MCF 10A (cell line): ENCODE measurements at regions not wholly inside any gene's neighbourhood (a gene's known extent, or its start where the extent isn't known, plus 50 kb on each side); places are given as distances from the start of the nearest gene placed in this dataset.

Source experiments
- BruUV-seq: library from RNA; stranded (reverse); fragments of 400-500 nt; replicated peaks from 2 replicates; lab custom pipeline; 2021; lab: Mats Ljungman, UMichigan
- CTCF ChIA-PET: fragments of 300-600 bp; sonication (Branson Sonifier 250); formaldehyde crosslinking; extraction: SDS; loops from one replicate; lab custom pipeline; 2021; ENCODE audit warnings: antibody characterized with exemption, inconsistent platforms; lab: Yijun Ruan, JAX
- POLR2A ChIA-PET: fragments of 300-600, 350-650 bp; sonication (Branson Sonifier 250); formaldehyde crosslinking; extraction: SDS; loops from one replicate; lab custom pipeline; 2020; ENCODE audit warnings: antibody characterized with exemption, inconsistent platforms; lab: Yijun Ruan, JAX
- DNase-seq: peaks from one replicate; pipeline ENCODE4 v3.0.0-alpha.2; 2018; ENCODE audit not compliant: unreplicated experiment
- H3K27ac Mint-ChIP-seq: one replicate; pipeline ENCODE4 v1.8.0; 2022; ENCODE audit warnings: mild to moderate bottlenecking, low read depth, mixed read lengths; ENCODE audit not compliant: unreplicated experiment
- H3K27me3 Mint-ChIP-seq: one replicate; pipeline ENCODE4 v1.8.0; 2022; ENCODE audit warnings: mixed read lengths; ENCODE audit not compliant: insufficient read depth, unreplicated experiment
- H3K36me3 Mint-ChIP-seq: one replicate; pipeline ENCODE4 v1.8.0; 2022; ENCODE audit warnings: mild to moderate bottlenecking, moderate library complexity, mixed read lengths; ENCODE audit not compliant: insufficient read depth, unreplicated experiment
- H3K4me1 Mint-ChIP-seq: one replicate; pipeline ENCODE4 v1.8.0; 2022; ENCODE audit warnings: mixed read lengths; ENCODE audit not compliant: insufficient read depth, unreplicated experiment
- H3K4me3 Mint-ChIP-seq: one replicate; pipeline ENCODE4 v1.8.0; 2022; ENCODE audit warnings: mild to moderate bottlenecking, moderate library complexity, mixed read lengths; ENCODE audit not compliant: unreplicated experiment
- H3K9me3 Mint-ChIP-seq: one replicate; pipeline ENCODE4 v1.8.0; 2022; ENCODE audit warnings: mixed read lengths; ENCODE audit not compliant: unreplicated experiment
- intact Hi-C: fragments of 100-400 bp; cut with micrococcal nuclease; formaldehyde crosslinking; loops from 2 replicates; pipeline ENCODE4 v1.14.1; 2022
- TF ChIP-seq, protein P1 (sequence below): fragments of 200-600 bp; IDR thresholded peaks from one replicate; pipeline ENCODE4 v1.8.0; 2022; ENCODE audit warnings: antibody characterized with exemption, mild to moderate bottlenecking; ENCODE audit not compliant: unreplicated experiment

DNA sequence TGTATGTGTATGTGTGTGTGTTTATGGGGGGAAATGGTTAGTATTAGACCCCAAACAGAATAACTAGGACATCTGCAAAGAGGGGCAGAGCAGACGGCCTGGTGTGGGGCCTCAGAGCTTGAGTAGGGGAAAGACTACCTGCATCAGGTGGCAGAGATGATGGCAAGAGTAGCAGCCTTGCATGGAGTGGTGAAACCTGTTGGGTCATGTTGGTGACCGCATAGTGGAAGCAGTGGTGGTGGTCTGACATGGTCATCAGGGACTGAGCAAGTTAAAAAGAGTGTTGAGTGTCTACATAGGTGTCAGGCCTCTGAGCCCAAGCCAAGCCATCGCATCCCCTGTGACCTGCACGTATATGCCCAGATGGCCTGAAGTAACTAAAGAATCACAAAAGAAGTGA, 153.2 kb downstream of the FGF10 start:
- DNase-seq, result no peak
- H3K4me3 Mint-ChIP-seq, result no peak overlapping the region
- no TSS peak for BruUV-seq
- ChIA-PET POLR2A (no interaction called here), CTCF (interaction anchor here (0.7 kb wide), 1 partner anchor 569 kb away, joined by 5 read pairs; no protein-coding TSS in a partner anchor)
- H3K27ac Mint-ChIP-seq, result no peak overlapping the region
- intact Hi-C loops, result no loop called here
- no peaks in the 10 kb centered on the region for H3K27me3 Mint-ChIP-seq
- peaks cover 6% of the 10 kb centered on the region for H3K4me1 Mint-ChIP-seq
- H3K9me3 Mint-ChIP-seq, result no peaks in the 10 kb centered on the region
- no peaks in the 10 kb centered on the region for H3K36me3 Mint-ChIP-seq
- TF ChIP-seq, protein P1, sequence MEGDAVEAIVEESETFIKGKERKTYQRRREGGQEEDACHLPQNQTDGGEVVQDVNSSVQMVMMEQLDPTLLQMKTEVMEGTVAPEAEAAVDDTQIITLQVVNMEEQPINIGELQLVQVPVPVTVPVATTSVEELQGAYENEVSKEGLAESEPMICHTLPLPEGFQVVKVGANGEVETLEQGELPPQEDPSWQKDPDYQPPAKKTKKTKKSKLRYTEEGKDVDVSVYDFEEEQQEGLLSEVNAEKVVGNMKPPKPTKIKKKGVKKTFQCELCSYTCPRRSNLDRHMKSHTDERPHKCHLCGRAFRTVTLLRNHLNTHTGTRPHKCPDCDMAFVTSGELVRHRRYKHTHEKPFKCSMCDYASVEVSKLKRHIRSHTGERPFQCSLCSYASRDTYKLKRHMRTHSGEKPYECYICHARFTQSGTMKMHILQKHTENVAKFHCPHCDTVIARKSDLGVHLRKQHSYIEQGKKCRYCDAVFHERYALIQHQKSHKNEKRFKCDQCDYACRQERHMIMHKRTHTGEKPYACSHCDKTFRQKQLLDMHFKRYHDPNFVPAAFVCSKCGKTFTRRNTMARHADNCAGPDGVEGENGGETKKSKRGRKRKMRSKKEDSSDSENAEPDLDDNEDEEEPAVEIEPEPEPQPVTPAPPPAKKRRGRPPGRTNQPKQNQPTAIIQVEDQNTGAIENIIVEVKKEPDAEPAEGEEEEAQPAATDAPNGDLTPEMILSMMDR, result no peak

DNA sequence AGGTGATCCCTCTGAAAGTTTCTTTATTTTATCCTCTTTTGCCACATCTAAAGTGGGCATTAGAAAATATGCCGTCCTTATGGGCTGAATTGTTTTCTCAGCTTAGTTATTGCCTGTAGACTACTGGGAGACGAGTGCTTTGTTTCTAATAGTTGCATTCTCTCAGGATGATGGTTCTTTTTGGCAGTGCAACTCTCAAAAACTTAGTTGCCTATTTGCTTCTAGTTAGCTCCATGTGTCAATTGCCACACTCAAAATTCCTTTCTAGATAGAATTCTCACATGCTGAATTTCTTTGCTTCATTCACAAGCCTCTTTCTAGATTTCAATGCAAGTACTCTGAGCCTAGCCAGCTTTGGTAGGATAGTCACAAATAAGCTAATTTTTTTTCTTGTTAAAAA, 155.5 kb downstream of the FGF10 start:
- BruUV-seq, result no TSS peak
- peaks cover 6% of the 10 kb centered on the region for H3K4me1 Mint-ChIP-seq
- H3K9me3 Mint-ChIP-seq, result peaks cover 9% of the 10 kb centered on the region
- no peaks in the 10 kb centered on the region for H3K27me3 Mint-ChIP-seq
- POLR2A ChIA-PET, result interaction anchor here (0.7 kb wide), 2 partner anchors 16 to 464 kb away, joined by 3 read pairs; no protein-coding TSS in a partner anchor
- TF ChIP-seq, protein P1, result no peak
- H3K27ac Mint-ChIP-seq, result no peak overlapping the region
- intact Hi-C loops, result no loop called here
- H3K36me3 Mint-ChIP-seq, result no peaks in the 10 kb centered on the region
- no peak for DNase-seq
- H3K4me3 Mint-ChIP-seq, result no peak overlapping the region
- CTCF ChIA-PET, result no interaction called here

DNA sequence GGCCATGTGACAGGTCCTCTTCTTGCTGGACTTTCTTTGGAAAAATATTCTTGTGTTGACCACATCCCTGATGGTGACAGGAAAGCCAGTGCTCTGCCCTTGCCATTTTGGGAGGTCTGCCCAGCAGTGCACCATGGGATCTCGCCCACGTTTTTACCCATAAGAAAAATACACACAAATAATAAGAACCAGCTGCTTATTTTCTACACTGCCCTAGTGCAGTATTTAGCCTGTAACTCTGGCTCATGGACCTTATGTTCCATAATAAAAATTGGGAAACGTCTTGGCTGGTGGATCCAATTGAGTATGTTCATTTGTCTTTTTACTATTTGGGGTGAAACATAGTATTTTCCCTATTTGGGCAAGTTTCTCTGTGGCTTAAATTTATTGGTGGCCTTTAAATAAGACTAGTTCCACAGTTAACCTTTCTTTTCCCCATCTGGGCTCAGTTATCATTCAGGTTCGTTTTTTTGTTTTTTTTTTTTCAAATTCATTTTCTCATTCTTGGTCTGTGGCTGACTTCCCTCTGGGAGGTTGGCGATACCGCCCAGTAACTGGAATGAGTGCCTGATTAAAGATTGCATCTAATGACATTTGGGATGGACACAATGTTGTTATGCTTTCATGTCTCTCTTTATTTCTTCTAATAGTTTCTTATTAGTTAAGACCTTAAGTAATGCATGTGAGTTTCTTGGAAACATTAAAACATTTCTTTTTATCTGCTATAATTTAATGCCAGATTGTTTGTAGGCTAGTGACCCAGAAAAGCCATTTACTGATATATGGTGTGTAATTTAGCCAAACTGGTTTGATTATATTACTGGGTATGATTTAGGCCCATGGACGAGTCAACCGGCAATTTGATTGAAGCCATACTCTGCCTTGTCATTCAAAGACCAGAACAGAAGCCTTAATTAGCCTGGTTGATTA, 163.7 kb downstream of the FGF10 start:
- TF ChIP-seq, protein P1, result no peak
- POLR2A ChIA-PET, result no interaction called here
- H3K36me3 Mint-ChIP-seq, result peaks cover 6% of the 10 kb centered on the region
- no peaks in the 10 kb centered on the region for H3K4me1 Mint-ChIP-seq
- no peak overlapping the region for H3K4me3 Mint-ChIP-seq
- DNase-seq, result no peak
- H3K27ac Mint-ChIP-seq, result no peak overlapping the region
- CTCF ChIA-PET, result interaction anchor here (0.6 kb wide), 1 partner anchor 107 kb away, joined by 6 read pairs; no protein-coding TSS in a partner anchor
- intact Hi-C loops, result no loop called here
- BruUV-seq, result no TSS peak
- H3K9me3 Mint-ChIP-seq, result peaks cover 4% of the 10 kb centered on the region
- H3K27me3 Mint-ChIP-seq, result no peaks in the 10 kb centered on the region

DNA sequence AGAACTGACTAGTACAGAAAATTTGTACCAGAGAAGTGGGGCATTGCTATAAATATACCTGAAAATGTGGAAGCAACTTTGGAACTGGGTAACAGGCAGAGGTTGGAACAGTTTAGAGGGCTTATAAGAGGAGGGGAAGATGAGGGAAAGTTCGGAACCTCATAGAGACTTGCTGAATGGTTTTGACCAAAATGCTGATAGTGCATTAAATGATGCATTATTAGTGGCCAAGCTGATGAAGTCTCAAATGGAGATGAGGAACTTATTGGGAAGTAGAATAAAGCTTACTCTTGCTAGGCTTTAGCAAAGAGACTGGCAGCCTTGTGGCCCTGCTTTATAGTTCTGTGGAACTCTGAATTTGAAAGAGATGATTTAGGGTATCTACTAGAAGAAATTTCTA, 189.8 kb downstream of the FGF10 start:
- ChIA-PET CTCF (interaction anchor here (0.6 kb wide), 1 partner anchor 22 kb away, joined by 3 read pairs; no protein-coding TSS in a partner anchor), POLR2A (no interaction called here)
- TF ChIP-seq, protein P1, result no peak
- DNase-seq, result no peak
- Mint-ChIP-seq H3K4me1 (no peaks in the 10 kb centered on the region), H3K4me3 (no peak overlapping the region), H3K27me3 (no peaks in the 10 kb centered on the region), H3K9me3 (no peaks in the 10 kb centered on the region), H3K27ac (no peak overlapping the region), H3K36me3 (no peaks in the 10 kb centered on the region)
- intact Hi-C loops, result no loop called here
- no TSS peak for BruUV-seq
